Activated CD4-positive, CD25-positive, alpha-beta regulatory T cell treated with anti-CD3 and anti-CD28 coated beads, Interleukin-2, amount 50 U/mL, for 72 hours (primary cell): ENCODE measurements at regions not wholly inside any gene's neighbourhood (a gene's known extent, or its start where the extent isn't known, plus 50 kb on each side); places are given as distances from the start of the nearest gene placed in this dataset.

Experiments used
- DNase-seq: peaks from one replicate; pipeline ENCODE4 v3.0.0; 2021

DNA sequence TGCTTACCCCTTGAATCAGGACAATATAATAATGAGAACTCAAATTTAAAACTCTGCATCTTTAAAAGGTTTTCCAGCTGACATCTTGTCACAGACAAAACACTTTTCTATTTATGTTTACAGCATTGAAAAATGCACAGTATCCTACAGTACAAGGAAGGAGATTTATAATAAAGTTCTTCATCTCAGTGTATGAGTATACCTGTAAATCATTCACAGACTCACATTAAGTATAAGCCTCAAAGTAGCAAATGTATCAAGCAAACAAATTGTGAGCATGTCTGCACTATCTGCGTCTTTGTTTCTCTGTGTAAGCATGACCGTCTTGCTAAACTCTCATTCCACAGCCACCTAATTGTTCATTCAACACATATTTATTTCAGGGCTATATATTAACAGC lies 52.8 kb downstream of the PPP1R2C start:
- no peak for DNase-seq

DNA sequence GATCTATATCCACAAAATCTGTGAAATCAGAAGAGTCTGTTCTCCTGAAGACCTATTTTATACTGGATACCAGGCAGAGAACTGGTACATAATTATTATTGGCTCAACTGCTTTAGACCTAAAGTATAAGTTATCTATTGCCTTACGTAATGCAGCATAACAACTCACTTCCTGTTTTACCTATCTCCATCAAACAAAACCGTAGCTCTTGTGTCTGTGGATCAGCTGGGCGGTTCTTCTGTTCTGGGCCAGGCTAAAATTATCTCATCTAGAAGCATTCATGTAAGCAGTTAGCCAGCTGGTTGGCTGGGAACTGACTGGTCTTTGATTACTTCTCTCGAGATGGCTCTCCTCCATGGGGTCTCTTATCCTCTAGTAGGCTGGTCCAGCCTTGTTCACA lies 57.8 kb downstream of the PPP1R2C start:
- no peak for DNase-seq

DNA sequence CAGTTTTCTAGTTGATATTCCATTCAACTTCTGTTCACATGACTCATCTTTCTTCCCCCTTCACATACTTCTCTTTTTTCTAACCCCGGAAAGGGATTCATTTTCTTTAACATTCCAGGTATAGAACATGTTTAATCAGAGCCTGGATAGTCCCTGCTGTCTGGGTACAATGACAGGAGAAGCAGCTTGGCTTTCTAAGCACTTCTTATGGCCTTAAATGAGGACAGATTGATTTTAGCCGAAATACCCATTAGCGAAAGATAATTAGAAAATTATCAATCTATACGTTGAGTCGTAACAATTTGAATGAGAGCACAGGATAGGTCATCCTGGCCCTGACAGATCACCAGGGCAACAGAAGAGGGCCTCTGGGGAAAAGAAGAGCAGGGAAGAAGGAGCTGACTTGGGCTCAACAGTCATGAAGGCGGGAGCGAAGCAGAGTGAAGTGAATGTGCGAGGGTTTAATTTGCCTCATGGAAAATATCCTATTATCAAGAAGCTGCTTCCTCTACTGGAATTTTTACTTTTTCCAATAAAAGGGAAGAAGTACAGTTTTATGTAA lies 62.2 kb downstream of the PPP1R2C start:
- DNase-seq = no peak

DNA sequence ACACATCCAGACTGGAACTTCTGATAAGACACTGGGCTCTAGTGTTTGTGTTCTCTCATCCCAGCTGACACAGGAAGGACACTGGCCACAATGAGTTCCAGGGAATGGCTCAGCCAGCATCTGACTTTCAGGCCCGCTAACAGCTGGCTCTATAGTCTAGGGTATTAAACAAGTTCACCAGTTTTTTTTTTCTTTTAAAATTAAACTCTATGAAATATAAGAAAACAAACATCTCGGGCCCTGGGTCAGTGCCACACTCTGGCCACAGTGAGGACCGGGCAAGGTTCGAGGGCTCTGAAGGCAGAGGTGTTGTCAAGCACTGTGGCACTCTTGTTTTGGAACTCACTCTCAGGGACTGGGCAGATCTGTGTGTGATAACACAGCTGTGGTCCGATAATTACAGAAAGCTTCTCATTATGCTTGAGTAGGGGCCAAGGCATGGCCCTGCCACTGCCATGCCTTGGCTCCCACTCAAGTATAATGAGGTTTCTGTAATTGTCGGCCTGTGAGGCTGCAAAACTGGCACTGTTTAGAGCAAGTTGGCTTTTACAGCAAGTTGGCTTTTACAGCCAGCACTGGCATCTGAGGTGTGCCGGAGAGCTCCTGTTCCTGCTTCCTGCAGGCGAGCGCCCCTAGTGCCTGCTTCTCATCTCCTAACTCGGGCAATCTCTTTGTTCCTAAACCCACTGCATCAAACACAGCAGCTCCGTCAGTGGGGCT lies 62.8 kb downstream of the PPP1R2C start:
- peak; percentile 33 for DNase-seq

DNA sequence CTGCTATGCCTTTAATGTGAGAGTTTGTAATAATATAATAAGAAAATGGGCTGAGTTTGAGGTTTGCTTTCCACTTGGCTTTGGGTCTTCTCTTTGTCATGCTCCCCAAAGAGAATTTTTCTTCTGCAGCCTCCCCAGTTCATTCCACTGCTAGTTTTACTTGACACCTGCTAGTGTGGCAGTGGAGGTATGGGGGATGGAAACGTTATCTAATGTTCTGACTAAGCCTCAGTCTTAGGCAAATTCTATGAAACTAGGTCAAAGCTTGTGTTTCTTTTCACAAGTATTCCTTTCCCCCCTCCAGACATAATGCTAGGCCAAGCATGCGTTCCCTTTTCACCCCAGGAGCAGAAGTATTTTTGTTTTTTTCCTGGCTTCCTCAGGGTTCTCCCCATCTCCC lies 67.5 kb downstream of the PPP1R2C start:
- DNase-seq = no peak

DNA sequence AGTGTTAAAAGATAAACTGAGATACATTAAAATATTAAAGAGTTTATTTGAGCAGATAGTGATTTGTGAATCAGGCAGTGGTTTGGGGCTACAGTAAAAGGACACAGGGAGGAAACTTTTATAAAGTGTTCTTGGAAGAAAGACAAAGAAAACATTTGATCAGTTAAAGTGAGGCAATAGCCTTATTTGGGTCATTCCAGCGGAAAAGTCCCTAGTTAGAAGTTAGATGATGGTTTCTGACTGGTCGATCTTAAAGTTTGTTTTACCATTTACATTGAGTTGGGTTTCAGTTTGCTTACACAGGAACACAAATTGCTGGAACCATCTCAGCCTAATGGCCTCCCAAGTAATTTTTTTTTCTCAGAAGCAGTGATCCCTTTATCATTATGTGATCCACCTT lies 69.7 kb downstream of the PPP1R2C start:
- DNase-seq = no peak

DNA sequence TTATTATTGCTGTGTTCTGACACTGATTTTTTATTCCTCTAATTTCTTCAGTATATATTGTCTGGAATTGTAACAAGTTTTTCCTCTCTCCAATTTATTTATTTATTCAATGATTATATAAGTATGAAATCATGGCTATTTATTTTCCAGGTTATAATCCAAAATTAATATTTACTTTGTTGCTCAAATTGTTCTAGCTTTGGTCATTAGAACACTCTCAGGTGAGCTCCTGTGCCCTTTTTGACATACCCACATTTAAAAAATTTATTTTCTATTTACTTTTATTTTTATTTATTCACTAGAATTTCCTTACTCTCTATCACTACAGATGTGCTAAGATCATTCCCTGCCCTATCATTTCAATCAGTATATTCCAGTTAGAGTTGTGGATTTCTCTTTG lies 70.2 kb downstream of the PPP1R2C start:
- no peak for DNase-seq

DNA sequence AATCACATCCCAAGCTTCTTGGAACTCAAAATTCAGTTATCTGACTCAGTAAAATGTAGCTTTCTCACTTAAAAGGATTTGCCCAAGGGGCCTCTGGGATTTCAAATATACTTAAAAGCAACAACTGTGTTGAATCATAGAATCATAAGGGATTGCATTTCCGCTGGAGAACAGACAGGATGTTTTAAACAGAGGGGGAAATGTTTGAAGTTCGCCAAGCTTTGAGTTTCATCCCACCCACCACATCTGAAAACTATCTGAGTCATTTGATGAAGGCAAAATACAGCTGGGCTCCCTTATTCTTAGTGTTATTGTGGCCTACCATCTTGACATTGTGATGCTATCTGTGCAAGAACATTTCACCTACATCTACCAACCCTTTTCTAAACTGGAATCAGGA lies 73.5 kb downstream of the PPP1R2C start:
- DNase-seq = no peak

DNA sequence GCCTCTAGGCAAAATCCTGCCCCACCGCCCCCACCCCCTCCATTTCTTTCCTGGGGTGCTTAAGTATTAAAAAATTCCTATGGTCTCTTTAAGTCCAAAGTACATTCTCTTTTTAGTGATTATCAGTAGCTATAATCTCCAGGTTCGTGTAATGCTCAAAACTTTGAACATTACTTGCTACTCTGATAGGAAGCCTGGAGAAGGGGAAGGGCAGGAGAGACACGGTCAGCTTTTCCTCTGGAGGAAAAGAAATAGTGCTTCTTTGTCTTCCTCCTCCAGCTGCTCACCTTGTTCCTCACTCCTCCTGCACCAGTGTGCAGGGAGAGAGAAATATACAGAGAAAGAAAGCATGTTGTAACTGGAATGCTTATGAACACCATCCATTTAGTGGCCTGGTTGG lies 80.4 kb downstream of the PPP1R2C start:
- DNase-seq = no peak

DNA sequence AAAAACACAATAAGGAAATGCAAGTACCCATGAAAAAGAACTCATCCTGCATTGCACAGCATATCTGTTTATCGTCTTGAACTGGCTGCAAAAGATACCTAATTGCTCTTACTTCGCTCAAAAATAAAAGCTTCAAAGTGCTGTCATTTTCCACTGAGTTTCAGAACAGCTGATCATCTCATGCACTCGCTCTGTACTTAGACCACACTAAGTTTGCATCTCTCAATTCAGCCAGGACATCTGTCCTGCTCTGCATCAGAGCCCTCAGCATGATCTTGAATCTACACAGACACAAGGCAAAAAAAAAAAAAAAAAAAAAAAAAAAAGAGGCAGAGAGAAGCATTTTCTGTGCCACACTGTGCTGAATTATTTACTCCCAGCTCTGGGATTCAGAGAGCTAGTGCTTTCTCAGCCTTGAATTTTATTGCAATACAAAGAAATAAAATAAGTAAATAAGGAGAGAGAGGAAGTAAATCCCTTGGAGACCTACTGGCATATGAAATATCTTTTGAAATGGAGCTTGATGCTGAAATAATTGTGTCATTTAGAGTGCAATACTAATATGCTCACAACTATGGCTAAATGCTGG lies 81.3 kb downstream of the PPP1R2C start:
- no peak for DNase-seq

DNA sequence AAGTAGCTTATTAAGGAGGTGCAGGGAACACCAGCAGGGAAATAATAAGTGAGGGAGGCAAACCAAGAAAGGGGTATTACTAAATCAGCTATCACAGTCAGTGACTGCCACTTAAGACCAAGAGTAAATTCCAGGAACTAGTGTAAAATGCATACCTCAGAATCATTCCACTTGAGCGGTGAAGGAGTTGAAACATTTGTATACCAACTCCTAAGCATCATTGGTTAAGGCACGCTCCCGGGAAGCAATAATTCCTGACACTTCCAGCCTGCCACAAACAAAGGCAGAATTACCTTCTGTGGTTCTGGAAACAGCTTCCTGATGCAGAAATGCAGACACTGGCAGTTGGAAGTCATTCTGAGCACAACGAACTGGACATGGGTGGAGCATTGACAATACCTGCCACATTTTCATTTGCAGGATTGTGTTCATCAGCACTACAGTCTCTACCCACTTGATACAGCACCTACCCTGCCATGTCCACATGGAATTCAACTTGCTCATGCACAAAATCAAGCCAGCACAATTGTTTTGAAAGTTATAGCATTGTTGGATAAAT lies 82.1 kb downstream of the PPP1R2C start:
- no peak for DNase-seq

DNA sequence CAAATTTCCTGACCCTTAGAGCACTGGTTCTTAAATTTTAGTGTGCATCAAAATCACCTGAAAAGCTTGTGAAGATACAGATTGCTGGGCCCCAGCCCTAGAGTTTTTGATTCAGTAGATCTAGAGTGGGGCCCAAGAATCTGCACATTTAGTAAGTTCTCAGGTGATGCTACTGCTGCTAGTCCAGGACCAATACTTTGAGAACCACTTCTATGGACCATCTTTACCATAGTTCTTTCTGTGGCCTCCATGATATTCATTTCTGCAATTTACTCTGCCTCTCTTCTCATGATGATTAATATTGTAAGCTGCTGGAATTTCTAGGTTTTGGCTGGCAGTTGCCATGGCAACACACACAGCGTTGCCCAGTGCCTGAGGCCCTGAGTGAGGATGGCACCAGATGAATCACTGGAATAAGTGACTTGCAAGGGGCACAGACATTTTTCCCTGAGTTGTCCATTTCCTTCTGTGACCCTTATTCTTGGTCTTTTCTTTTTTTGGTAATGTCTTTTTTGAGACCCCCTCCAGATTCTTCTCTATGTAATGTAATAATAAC lies 83.6 kb downstream of the PPP1R2C start:
- no peak for DNase-seq

DNA sequence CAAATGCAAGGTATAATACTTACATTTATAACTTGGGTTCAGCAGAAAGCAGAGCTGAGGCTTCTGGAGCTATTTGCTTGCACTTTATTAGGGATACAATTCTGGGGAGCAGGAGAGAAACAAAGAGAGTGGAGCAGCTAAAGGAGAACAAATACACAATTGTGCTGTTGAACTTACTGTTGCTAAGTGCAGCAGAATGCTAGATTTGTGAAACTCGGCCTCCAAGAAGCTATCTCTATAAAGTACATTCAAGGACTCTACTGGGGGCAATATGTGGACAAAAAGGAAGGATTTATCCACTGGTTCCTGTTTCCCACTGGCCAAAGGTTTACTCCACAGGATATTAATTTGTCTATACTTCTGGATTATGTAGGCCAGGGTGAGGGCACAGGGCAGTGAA lies 86.8 kb downstream of the PPP1R2C start:
- DNase-seq = no peak

DNA sequence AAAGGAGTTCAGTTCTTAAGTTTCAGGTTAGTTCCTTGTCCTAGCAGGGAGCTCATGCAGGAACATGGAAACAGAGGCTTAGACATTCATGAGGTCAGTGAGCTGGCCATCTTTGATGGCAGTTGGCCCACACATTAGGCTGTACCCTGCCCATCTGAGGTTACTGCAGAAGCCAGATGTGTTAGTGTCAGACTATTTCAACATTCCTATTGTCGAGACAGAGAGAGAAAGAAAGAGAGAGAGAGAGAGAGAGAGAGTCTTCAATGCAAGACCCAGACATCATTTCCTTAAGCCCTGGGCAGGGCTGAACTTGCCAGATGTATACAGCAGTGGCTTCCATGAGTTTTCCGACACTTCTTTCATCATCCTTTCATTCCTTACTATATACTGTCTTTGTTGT lies 91.3 kb downstream of the PPP1R2C start:
- no peak for DNase-seq

DNA sequence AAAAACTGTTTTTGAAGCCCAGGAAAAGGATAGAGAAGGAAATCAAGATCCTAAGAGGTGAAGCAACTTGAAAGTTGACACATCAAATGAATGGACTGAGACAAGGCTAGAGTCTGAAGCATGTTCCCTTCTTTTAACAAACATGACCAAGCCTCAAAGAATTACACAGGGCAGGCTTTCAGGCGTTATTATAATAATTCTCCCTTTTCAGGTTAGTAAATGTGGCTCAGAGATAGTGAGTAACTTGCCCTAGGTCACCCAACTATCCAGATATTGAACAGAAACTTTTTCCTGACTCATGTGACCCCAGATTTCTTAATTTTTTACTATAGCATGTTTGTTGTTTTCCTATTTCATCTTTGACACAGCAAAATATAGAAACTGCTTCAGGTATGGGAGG lies 91.7 kb downstream of the PPP1R2C start:
- DNase-seq = no peak

DNA sequence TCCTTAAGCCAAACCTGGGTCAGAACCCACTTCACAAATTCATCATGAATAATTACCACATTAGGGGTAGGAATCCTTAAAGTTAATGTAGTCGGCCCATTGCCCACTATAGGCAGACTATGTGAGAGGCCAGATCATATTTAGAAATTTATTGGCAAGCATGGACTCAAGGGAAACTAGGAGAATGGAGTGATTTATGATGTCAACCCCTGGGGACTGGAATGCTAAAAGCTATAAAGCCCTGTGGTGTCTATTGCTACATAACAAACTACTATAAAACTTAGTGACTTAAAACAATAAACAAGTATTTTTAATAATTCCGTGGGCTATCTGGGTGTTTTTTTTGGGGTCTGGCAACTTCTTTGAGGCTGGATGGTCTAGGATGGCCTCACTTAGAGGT lies 93.9 kb downstream of the PPP1R2C start:
- DNase-seq = no peak

DNA sequence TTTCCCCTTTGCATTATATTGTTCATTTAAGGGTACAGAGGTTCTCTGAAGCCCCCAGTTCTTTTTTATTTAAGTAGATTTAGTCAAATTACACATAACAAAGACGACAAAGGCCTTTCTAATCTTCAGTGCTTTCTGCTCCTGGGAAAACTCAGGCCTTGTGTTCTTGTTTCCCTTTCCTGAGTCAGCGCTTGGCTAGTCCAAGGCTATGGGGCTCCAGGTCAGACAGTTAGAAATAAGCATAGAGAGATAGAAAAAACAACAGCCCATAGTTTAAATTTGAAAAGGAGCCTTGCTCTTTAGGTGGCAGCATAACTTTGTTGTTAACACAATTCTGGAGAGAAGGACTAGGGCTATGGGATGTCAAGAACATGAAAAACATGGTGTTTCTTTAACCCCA lies 97.3 kb downstream of the PPP1R2C start:
- no peak for DNase-seq

DNA sequence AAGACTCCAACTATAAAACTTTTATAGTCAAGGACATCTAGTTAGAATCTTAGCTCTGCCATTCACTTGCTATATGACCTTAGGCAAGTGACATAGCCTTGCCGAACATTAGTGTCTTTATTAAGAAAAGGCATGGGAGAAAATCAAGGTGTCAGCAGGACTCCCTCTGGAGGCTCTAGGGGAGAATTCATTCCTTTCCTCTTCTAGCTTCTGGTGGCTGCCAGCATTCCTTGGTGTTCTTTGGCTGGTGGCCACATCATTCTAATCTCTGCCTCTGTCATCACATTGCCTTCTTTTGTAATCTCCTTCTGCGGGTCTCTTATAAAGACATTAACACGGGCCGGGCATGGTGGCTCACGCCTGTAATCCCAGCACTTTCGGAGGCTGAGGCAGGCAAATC lies 99.8 kb downstream of the PPP1R2C start:
- DNase-seq = no peak

DNA sequence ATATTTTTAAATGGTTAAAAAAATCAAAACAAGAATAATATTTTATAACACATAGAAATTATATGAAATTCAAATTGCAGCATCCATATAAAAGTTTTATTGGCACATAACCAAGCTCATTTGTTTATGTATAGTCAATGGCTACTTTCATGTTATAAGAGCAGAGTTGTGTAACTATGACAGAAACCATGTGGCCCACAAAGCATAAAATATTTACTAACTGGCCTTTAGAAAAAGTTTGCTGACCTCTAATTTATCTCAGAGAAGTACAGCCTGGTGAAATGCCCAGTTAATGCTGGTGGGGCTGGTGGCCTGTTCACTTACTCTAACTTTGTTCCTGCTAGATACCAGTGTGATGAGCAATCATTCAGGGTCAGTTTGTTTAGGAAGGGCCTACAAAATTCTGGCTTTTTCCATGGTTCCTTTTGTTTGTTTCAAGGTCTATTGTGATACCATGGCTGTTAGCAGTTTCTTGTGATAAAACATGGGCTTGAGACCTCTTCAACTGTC lies 104.6 kb downstream of the PPP1R2C start:
- DNase-seq = no peak

DNA sequence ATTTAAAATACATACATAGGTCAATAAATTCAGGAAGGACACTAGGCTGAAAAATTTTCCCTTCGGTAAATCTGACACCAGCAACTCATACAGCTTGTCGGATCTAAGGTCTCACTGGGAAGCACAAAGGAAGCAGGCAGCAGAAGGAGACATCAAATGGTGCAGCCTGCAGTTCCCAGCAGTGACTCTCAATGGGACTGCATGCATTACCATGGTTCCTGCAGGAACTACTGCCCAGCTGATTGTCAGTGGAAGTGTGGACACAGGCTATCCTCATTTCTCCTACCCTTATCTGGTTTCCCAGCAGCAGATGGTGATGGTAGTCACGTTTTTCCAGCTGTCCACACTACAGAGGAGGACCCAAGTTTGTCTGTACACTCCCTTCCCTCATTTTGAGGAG lies 113.3 kb downstream of the PPP1R2C start:
- no peak for DNase-seq

DNA sequence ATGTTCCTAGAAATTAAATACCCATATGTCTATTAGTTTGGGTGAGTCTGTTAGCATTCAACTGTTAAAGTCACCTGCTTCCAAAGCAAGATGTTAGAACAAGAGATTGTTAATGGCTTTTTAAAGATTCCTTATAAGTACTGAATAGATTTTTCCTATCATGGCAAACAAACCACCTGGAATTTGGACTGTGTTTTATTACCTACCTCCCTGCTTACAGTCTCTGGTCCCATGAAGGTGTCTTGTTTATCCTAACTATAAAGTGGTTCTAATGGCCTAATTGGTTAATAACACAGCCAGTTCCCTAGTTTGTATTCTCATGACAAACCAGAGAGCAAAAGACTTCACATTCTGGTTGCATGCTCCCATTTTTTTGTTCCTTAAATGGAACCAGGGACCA lies 149.5 kb downstream of the PPP1R2C start:
- DNase-seq = no peak

DNA sequence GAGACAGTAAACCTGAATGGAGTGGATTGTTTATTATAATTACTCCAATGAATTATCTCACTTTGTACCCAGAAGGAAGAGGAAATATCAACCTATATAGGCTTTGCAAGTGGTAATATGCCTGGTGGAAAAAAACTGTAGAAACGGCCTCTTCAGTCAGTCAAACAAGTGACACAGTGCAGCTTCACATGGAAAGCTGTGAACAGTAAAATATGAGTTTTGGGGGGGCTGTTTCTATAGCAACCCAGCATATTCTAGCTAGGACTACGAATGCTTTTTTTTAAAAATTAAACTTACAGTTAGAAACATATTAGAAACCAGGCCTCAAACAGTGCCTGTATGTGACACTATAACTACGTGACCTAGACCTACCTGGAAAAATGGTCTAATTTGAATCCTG lies 150.1 kb downstream of the PPP1R2C start:
- no peak for DNase-seq

DNA sequence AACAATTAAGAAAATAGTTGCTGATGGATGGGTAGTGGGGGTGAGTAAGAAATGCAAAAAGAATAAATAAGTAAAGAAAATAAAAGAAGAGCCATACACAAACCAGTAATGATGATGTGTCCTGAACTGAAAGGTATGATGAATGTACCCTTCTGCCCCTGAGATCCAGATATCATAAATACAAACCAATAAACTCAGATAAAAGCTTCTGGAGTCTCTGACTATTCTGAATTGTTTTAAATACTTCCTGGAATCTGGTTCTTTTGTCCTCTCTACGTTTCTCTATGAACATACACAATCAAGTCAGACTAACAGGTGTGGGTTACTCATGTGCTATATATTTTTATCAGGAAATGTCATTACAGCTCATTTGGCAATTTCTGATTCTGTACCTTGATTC lies 153.4 kb downstream of the PPP1R2C start:
- DNase-seq = no peak

DNA sequence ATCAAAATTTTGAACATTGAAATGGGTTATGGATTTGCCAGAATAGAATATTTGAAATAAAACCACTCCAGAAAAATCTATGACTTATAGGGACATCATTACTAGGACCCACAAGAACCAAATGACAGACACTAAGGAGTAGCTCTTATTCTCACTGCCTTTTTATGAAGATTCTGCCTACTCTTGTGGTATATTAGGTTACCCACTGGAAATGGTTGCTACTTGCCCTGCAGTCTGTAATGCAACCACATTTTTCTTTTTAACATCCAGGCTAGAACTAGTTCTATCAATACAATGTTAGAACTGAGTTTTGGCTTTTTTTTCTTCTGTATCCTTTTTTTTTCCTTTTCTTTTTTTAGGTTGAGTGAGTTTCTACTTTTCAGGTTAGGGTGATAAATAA lies 158.9 kb downstream of the PPP1R2C start:
- no peak for DNase-seq
